ENCODE measurements at regions not wholly inside any gene's neighbourhood (a gene's known extent, or its start where the extent isn't known, plus 50 kb on each side); places are given as distances from the start of the nearest gene placed in this dataset.

DNA sequence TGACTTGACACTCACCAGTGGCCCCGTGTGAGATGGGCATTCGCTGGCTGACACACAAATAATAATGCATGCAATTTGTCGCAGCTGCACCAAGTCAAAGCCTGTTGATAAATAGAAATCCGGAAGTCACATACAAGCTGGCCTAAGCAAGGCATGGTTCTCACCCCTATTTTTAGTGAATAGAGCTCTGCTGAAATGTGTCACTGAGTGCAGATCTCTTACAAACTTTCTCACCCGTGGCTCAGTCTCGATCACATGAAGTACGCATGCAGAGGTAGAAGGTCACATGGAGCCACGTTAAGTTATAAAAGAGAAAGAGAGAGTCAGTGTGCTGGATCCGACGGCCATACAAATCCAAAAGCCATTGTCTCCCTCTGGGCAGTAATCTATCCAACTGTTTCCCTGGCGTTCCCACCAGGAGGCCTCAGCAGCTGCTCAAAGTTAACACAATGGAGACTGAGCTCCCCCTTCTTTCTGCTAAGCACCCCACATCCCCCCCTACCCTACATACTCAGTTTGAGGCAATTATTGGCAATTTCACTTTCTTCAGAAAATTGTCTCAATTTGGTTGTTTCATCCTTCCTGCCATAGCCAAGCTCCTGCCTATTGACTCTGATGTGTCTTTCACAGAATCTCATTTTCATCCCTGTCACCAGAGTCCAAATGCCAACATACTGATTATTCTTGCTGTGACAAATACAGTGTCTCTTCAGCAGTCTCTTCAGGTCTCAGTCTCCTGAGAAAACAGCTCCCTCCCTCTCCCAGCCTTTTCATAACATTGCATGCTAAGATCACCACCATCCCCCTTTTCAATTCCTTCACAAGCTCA lies 473.3 kb upstream of the NRP1 start:
- DNase-seq: no peak

- no peak for DNase-seq
These were observed 471.4 kb upstream of the NRP1 start for GRCh38 chr10:33805831-33806230.

GRCh38 chr10:33804584-33804983 lies 470.1 kb upstream of the NRP1 start:
- DNase-seq: no peak

DNA sequence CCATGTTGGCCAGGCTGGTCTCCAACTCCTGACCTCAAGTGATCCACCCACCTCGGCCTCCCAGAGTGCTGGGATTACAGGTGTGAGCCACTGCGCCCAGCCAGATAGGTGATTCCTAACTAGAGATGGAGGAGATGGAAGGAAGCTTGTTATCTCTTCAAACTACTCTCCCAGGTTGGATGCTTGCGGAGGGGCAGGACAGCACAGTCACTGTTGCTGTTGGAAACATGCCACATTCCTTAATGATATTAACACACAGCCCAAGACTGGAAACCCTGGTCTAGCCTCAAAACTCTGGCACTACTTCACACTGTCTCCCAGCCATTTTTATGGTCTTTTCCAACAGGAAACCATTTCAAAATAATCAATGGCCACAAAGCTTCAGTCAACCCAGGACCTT lies 468.8 kb upstream of the NRP1 start:
- no peak for DNase-seq

DNA sequence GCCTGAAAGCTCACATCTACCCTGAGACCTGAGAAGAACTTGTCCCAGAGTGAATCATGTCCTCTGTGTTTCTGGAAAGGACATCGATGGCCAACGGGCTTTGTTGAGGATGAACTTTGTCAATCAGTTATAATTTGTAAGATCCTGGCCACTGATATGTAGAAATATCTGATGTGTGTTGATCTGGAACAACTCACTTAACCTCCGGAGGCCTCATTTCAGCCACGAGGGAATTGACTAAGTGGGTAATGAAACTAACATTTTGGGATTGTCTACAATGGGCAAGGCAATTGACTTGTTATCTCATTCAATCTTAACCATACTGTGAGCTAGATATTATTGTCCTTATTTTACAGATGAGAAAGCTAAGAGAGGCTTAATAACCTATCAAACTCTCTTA lies 468.1 kb upstream of the NRP1 start:
- DNase-seq: no peak

GRCh38 chr10:33801705-33802104 lies 467.2 kb upstream of the NRP1 start:
- DNase-seq: no peak

DNA sequence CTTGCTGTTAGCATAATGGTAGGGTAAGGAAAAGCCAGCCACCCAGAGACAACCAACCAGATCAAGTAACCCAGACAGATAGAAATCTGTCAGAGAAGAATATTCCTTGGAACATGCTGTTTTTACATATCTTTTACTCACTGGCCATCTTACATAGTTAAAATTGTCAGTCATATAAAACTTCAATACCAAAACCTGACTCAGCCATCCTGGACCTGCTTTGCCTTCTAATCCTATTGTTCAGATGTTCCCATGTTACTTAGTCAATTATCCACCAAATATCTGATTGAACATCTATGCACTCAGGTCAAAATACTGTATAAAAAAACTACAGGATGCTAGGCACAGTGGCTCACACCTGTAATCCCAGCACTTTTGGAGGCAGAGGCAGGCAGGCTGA lies 466.5 kb upstream of the NRP1 start:
- DNase-seq: no peak

GRCh38 chr10:33800545-33800944 lies 466.1 kb upstream of the NRP1 start:
- no peak for DNase-seq

DNA sequence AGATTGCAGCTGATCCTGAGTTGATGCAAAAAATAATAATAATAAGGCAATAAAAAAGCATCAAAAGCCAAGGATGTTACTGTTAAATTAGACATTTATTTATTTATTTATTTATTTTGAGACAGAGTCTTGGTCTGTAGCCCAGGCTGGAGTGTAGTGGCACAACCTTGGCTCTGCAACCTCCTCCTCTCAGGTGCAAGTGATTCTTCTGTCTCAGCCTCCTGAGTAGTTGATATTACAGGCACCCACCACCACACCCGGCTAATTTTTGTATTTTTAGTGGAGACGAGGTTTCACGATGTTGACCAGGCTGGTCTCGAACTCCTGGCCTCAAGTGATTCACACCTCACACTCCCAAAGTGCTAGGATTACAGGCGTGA lies 465.5 kb upstream of the NRP1 start:
- DNase-seq: no peak

DNA sequence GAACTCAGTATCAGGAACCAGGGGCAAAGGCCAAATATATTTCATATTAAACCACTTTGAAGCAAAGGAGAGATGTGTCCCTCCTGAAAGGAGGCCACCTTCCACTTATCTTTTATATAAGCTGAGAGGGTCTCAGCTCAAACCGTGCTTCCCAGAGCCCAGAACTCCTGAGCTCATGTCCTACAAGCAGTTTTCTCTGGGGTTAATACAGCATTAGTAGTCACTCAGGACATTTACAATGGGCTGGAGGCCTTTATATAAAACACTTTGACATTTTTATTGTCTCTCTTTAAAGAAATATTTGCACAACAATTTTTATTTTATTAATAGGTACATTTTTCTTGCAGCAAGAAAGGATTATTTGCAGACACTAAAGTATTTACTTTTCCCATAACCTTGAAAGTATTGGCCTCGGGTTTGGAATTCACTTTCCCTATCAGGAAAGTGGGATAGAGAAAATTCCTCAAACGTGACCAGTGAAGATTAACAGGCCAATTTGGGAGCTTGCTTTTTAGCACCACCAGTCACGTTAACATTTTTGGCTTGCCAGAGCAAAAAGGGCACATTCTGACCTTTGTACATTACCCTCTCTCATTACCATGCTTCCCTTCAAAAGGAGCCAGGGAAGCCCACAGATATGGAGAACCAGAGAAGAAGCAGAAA lies 464.9 kb upstream of the NRP1 start:
- DNase-seq: no peak

DNA sequence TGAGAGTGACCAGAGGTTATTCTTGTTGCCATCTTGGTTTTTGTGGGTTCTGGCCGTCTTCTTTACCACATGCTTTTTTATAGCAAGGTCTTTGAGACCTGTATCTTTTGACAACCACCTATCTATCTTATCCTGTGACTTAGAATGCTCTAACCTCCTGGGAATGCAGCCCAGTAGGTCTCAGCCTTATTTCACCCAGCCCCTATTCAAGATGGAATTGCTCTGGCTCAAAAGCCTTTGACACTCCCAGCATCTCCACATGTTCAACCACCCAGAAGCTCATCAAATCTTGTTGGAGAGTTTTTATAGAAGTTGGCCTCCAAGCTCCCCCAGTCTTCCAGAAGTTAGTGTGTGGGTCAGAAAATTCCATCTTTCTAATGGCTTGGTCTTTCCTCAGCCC lies 464.3 kb upstream of the NRP1 start:
- DNase-seq: no peak

- DNase-seq: no peak
These were observed 462.2 kb upstream of the NRP1 start for GRCh38 chr10:33796680-33797079.

DNA sequence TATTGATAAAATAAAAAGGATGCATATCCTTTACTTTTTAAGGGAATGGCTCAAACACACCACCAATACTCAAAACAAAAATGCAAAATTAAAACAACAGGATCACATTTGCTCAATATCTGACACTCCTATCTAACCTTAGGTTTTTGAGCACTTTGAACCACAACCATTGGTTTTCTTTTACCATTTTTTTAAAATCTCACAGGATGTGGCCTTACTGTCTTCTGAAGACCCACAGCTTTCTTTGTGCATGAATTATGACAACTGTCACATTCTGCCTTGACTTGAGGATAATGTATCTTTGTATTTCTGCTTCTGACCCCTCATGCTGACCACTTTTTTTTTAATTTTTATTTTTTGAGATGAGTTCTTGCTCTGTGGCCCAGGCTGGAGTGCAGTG lies 461.1 kb upstream of the NRP1 start:
- DNase-seq: no peak

DNA sequence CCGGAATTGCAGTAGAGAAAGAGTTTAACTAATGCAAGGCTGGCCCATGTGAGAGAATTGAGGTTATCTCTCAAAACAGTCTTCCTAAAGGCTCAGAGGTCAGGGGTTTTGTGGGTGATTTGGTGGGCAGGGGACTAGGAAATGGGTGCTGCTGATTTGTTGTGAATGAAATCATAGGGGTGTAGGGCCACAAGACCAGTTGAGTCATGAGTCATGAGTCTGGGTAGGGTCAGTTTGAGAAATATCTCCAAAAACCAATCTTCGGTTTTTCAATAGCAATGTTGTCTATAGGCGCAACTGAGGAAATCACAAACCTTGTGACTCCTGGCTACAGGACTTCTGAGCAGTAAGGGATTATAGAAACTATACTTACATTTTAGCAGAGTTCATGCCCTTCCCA lies 460.0 kb upstream of the NRP1 start:
- no peak for DNase-seq

DNA sequence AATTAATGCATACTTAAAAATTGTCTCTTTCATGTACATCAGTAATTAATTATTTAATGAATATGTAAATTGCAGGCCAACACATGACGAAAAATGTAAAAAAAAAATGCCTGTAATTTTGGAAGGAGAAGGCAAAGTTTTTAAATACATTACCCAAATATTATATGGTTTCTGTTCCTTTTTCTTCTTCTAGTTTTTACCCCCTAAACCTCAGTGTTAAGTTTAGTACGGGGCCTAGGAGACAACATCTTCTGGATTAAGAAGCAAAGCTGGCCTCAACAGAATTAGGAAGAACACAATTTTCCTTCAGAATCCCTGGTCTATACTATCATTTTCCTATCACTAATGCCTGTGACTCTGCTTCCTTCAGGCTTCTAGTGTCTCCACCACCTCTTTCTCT lies 459.3 kb upstream of the NRP1 start:
- no peak for DNase-seq

GRCh38 chr10:33791272-33791660 lies 456.8 kb upstream of the NRP1 start:
- DNase-seq: no peak

DNA sequence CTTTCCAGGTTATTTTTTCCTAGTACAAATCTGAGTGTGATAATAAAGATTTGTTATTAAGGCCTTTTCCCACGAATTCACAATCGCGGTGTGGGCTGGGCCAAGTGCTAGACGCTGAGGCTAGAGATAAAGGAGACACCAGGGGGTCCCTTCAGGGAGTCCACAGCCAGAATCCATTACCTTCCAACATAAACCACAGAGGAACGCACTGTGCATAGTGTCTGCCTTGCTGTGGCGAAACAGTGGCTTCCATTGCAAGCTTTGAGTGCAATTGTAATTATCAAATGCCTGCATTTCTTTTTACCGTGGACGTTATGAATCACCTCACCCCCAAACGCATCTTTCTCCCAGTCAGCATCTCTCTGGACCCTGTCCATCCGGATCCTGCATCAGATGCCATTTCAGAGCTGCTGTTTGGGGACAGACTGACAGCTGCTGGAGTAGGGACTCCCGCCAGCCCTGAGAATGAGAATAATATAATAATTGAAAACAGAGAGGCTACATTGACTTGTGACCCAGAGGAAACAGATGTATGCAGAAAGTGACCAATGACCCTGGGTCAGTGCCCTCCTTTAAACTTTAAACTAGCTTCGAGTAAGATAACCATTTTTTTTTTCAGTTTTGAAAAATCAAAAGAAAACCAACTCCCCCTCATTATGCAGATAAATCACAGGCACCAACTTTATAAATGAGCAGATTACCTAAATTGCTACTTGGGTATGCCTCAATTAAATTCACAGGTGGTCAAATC lies 456.2 kb upstream of the NRP1 start:
- no peak for DNase-seq

GRCh38 chr10:33783557-33783956 lies 449.1 kb upstream of the NRP1 start:
- no peak for DNase-seq

- DNase-seq: no peak
These were observed 448.6 kb upstream of the NRP1 start for GRCh38 chr10:33783078-33783477.

DNA sequence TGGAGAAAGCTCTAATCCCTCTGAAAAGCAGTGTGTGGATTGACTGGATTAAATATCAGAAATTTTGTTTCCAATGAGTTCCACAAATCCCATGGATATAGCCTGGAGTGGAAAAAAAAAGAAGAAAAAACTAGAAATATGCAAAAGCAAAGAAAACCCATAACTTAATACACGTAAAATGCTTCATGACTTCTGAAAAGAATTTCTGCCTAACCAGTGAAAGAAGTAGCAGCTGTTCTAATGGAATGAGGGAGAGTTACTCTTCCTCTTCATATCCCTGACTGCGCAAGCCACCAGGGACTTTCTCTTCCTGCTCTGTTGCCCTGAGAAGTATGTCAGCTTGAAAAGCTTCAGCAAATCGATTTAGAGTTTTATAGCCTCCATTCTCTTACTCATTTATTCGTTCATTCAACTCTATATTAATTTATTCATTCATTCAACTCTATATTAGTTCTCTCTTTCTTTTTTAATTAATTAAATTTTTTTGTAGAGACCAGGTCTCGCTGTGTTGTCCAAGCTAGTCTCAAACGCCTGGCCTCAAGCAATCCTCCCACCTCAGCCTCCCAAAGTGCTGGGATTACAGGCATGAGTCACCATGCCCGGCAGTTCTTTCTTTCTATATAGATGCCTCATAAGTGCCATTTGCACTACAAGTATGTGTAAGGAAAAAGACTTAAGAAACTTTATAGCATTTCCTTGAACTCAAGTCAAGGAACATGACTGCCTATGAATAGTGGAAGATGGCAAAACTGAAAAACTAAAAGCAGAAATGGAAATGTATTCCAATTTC lies 447.3 kb upstream of the NRP1 start:
- DNase-seq: no peak

- no peak for DNase-seq
These were observed 446.5 kb upstream of the NRP1 start for GRCh38 chr10:33780961-33781360.

- no peak for DNase-seq
These were observed 442.8 kb upstream of the NRP1 start for GRCh38 chr10:33777223-33777622.

DNA sequence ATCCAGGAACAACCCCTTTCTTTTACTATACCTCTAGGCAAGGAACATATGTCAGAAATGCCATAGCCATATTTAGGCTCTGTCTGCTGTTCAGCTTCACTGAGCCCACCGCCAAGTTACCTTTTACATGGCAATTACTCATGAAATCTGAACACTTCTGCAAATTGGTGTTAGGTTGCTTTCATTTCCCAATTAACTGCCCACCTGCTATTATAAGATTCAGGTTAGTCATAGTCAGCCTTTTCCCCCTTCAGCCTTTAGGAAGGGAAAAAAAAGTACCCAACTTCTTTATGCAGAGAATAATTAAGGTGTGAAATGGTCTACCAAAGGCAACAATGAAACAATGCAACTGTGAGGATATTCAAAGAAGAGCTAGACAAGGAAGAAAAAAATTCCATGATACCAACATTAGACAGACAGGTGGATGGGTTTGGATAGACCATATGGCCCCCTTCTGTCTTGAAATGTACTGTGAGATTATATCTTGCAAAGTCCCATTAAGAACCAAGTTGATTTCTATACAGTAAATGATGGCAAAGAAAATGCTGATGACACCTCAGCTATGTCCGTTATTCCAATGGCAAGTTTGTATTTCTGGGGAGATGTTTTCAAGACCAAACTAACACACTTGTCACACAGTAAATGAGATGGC lies 442.1 kb upstream of the NRP1 start:
- DNase-seq: no peak
